Vagina (tissue), 2 donors: ENCODE measurements at regions not wholly inside any gene's neighbourhood (a gene's known extent, or its start where the extent isn't known, plus 50 kb on each side); places are given as distances from the start of the nearest gene placed in this dataset.

Experiments used
- CTCF ChIP-seq, 3 experiments: fragments of 450-650 bp in 2 of 3; fragments of 200-600 bp in 1 of 3; sonication (generic) in 1 of 3; IDR thresholded peaks; one replicate each; pipeline ENCODE4 v1.5.1; 2017 to 2019; ENCODE audit warnings: antibody characterized with exemption in 3 of 3, mild to moderate bottlenecking in 2 of 3, moderate library complexity in 2 of 3
- POLR2A ChIP-seq, 2 donors: fragments of 450-650 bp; IDR thresholded peaks; one replicate each; pipeline ENCODE4 v1.6.1; 2017; ENCODE audit warnings: antibody characterized with exemption in 2 of 2, mild to moderate bottlenecking in 2 of 2, moderate library complexity in 2 of 2

- no peak for TF ChIP-seq CTCF (IDR thresholded peaks at IDR 0.05)
- no peak for TF ChIP-seq POLR2A (IDR thresholded peaks at IDR 0.05)
Observed at GRCh38 chr18:28794459-28795245, 617.7 kb upstream of the CDH2 start.
